ENCODE measurements at regions not wholly inside any gene's neighbourhood (a gene's known extent, or its start where the extent isn't known, plus 50 kb on each side); places are given as distances from the start of the nearest gene placed in this dataset.

DNA sequence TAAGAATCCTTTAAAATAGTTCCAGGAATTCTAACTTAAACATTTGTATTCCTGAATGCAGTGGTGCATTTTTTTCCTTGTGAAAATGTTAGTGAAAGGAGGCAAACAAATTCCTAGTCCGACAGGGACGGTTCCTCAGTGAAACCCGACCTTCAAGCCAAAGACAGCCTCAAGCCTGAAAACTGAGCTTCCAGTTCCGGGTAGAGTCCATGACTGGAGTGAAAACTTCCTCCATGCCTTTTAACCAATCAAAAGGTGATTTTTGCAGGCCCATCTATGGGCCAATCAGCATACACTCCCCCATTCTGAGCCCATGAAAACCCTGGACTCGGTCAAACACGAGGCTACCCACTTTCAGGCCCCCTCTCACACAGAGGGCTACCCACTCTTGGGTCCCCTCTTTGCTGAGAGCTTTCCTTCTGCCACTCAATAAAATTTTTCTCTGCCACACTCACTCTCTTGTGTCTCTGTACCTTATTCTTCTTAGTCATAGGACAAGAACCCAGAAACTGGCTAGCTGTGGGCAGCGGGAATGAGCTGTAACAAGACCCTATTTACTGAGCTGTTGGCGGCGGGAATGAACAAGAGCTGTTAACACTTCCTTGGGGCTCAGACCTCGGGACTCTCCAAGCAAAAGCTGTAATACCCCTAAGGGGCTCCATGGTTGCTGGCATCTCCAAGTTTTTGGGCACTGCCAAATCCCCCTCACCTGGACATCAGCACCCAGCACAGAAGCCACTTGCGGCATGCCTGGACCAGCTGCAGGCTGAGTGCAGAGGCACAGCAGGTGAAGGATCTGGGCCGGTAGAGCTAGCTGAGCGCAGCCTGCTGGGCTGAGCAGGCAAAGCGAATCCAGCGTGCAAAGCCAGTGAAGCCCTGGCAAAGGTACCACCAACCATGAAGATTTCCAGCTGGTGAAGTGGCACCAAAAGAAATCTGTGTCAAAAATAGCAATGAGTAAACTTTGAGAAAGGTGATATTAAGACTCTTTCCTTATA is 598.8 kb downstream of the MCTP2 start:
- TF ChIP-seq YY1 (IDR thresholded peaks at IDR 0.05; ENCODE audit: insufficient read depth, insufficient read length) (no peak), SUZ12 (IDR thresholded peaks at IDR 0.05; ENCODE audit: extremely low read depth, insufficient read depth, insufficient read length) (no peak), ZNF274 (IDR thresholded peaks at IDR 0.05; ENCODE audit: low read depth, low read length) (no peak)
